AG09319 (cell line): ENCODE measurements at regions not wholly inside any gene's neighbourhood (a gene's known extent, or its start where the extent isn't known, plus 50 kb on each side); places are given as distances from the start of the nearest gene placed in this dataset.
"Not testable (repeated sequence)": the region's sequence is repeated elsewhere in the genome, so short reads cannot be mapped to it uniquely, and the experiment has no call there.

Source experiments
- DNase-seq: peaks from one replicate; pipeline ENCODE4 v3.0.0-alpha.2; 2010; ENCODE audit warnings: low read depth; ENCODE audit errors: extremely low read depth
- CTCF ChIP-seq: IDR thresholded peaks from 2 replicates; pipeline ENCODE4 v1.5.1; 2011; ENCODE audit warnings: low read depth, mild to moderate bottlenecking, inconsistent platforms, low read length, moderate library complexity

GRCh38 chr1:58968360-58968952 is 184.6 kb upstream of the JUN start:
- DNase-seq, result peak; percentile 59

DNA sequence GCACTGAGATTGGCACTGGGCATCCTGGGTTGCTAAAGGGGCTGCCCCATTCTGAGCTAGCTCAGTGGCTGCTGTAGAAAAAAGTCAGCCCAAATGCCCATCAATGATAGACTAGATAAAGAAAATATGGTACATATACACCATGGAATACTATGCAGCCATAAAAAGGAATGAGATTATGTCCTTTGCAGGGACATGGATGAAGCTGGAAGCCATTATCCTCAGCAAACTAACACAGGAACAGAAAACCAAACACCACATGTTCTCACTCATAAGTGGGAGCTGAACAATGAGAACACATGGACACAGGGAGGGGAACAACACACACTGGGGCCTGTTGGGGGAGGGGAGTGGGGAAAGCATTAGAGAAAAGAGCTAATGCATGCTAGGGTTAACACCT is 185.3 kb upstream of the JUN start:
- DNase-seq, result not testable (repeated sequence)

More at GRCh38 chr1:58968360-58968952, 184.6 kb upstream of the JUN start:
- TF ChIP-seq CTCF, result no peak

DNA sequence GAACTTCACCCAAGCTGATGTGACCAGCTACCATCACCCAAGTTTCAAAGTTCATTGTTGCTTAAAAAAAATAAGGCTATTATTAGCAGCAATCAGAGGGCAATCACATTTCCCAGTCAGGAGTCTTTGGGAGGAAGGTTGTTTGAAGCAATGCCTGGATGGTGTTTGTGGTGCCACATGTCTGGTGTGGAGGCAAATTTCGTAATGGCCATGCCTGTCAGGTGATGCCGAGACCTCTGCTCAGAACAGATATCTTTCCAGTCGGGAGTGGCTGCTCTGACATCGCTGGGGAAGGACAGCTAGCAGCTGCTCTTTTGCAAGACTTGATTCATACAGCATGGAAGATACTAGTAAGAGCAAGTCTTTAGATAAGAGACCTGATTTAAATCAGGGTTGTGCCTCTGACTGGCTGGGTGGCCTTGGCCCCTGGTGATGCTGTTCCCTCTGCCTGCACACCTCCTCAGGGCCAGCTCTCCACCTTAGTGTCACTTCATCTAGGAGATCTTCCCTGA is 187.8 kb upstream of the JUN start:
- no peak for TF ChIP-seq CTCF
- no peak for DNase-seq

DNA sequence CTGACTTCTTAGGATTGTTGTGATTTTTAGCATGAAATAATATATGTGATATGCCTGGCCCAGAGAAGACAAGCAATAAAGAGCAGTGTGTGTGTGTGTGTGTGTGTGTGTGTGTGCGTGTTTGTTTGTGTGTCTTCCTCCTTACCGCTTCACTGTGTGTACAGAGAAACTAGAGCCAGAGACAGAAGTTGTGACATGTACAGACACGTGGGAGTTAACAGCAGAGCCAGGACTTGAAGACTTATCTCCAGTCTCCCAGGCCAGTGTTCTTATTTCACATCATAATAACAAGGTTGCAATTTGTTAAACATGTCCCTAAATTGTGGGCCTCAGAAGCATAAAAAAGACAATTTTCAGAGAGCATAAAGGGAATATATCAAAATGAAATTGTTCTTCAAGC is 192.0 kb upstream of the JUN start:
- no peak for DNase-seq
- TF ChIP-seq CTCF, result no peak

DNA sequence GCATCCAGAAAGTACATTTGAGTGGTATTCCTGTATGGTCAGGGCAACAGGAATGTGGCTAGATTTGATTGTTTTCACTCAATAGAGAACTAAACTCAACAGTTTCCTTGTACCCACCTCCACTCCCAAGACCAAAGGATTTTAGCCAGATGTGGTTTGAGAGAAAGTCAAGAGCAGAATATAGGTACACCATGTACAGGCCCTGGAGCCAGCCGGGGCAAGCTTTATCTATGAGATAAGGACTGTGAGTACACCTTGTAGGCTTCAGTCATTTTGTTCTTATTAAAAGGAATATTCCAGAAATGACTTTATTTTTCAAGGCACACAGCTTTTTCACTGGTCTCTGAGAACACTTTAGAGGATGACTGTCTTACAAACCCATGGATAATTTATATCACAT is 192.4 kb upstream of the JUN start:
- TF ChIP-seq CTCF, result no peak
- DNase-seq, result no peak

GRCh38 chr1:58977598-58977997 is 193.8 kb upstream of the JUN start:
- no peak for TF ChIP-seq CTCF
- DNase-seq, result no peak

GRCh38 chr1:58978096-58978495 is 194.2 kb upstream of the JUN start:
- no peak for DNase-seq
- no peak for TF ChIP-seq CTCF

- no peak for TF ChIP-seq CTCF
- DNase-seq, result no peak
Measured at GRCh38 chr1:58979086-58979485, 195.2 kb upstream of the JUN start.
